ENCODE measurements at regions not wholly inside any gene's neighbourhood (a gene's known extent, or its start where the extent isn't known, plus 50 kb on each side); places are given as distances from the start of the nearest gene placed in this dataset.

- TF ChIP-seq CTCF (IDR thresholded peaks at IDR 0.05; ENCODE audit: control extremely low read depth in 1 of 3, insufficient read depth in 1 of 3, low read depth in 1 of 3, low read length in 3 of 3) (no peak), BCL11A (IDR thresholded peaks at IDR 0.05; ENCODE audit: low read depth in 2 of 2, low read length in 2 of 2) (no peak)
Measured at GRCh38 chr22:23380230-23380573, 199.9 kb downstream of the IGLL1 start.

Measured in H1 (cell line).